ENCODE measurements at regions not wholly inside any gene's neighbourhood (a gene's known extent, or its start where the extent isn't known, plus 50 kb on each side); places are given as distances from the start of the nearest gene placed in this dataset.

GRCh38 chr1:186757851-186758250, 70.9 kb upstream of the PLA2G4A start:
- Histone ChIP-seq H3K36me3 (replicated peaks in 1 of 2; ENCODE audit: control extremely low read depth in 1 of 2, control insufficient read depth in 1 of 2, extremely low read depth in 1 of 2, insufficient read depth in 2 of 2, low read length in 1 of 2) (no peaks in the 10 kb centered on the region), H3K27ac (ENCODE audit: low read length in 2 of 2) (no peak overlapping the region), H4K20me1 (ENCODE audit: control insufficient read depth, insufficient read depth, low read length, poor library complexity, severe bottlenecking) (no peaks in the 10 kb centered on the region), H3K79me2 (ENCODE audit: control insufficient read depth, insufficient read depth, low read length) (no peaks in the 10 kb centered on the region), H3K4me2 (replicated peaks; ENCODE audit: low read depth, low read length, poor library complexity, severe bottlenecking) (no peak overlapping the region), H3K4me1 (ENCODE audit: control insufficient read depth in 2 of 2, insufficient read depth in 2 of 2, low read length in 2 of 2) (no peaks in the 10 kb centered on the region), H3K27me3 (replicated peaks in 1 of 4; ENCODE audit: control extremely low read depth in 1 of 4, control insufficient read depth in 3 of 4, insufficient read depth in 4 of 4, low read length in 3 of 4) (no peaks in the 10 kb centered on the region), H2AFZ (ENCODE audit: insufficient read depth, low read depth, low read length, poor library complexity, severe bottlenecking) (no peak overlapping the region), H3K9me3 (ENCODE audit: control extremely low read depth in 1 of 3, control insufficient read depth in 2 of 3, insufficient read depth in 1 of 3, low read length in 2 of 3) (no peaks in the 10 kb centered on the region), H3K9ac (ENCODE audit: low read length) (no peak overlapping the region), H3K4me3 (ENCODE audit: control extremely low read depth in 1 of 5, extremely low read depth in 1 of 5, insufficient read depth in 1 of 5, low read depth in 2 of 5, low read length in 4 of 5) (no peak overlapping the region)
- Mint-ChIP-seq H3K4me3 (no peak overlapping the region), H3K4me1 (no peaks in the 10 kb centered on the region), H3K9me3 (ENCODE audit: insufficient read depth) (peaks cover 3% of the 10 kb centered on the region), H3K27ac (no peak overlapping the region), H3K27me3 (no peaks in the 10 kb centered on the region)
- intact Hi-C loops (cut with micrococcal nuclease) = no loop called here
- WGBS (ENCODE audit: insufficient coverage) = no CpG with 5 or more reads among the region's 4 CpGs
- ATAC-seq (ENCODE audit: low read depth) (no peak), DNase-seq (no peak)
- CTCF ChIA-PET = interaction anchor here (1.3 kb wide), 1 partner anchor 35 kb away, joined by 3 read pairs; no protein-coding TSS in a partner anchor
- TF ChIP-seq EZH2 (IDR thresholded peaks at IDR 0.05; ENCODE audit: borderline replicate concordance, insufficient read depth, low read depth, low read length, poor library complexity, severe bottlenecking) (no peak), CTCF (IDR thresholded peaks at IDR 0.05) (no peak)
- POLR2A ChIA-PET = no interaction called here

- H3K4me1 ChIP-seq (ENCODE audit: control insufficient read depth in 2 of 2, insufficient read depth in 2 of 2, low read length in 2 of 2) = no peaks in the 10 kb centered on the region
- H4K20me1 ChIP-seq (ENCODE audit: control insufficient read depth, insufficient read depth, low read length, poor library complexity, severe bottlenecking) = no peaks in the 10 kb centered on the region
- Mint-ChIP-seq H3K4me1 (no peaks in the 10 kb centered on the region), H3K27ac (no peak overlapping the region), H3K4me3 (no peak overlapping the region), H3K27me3 (no peaks in the 10 kb centered on the region), H3K9me3 (ENCODE audit: insufficient read depth) (no peaks in the 10 kb centered on the region)
- H3K79me2 ChIP-seq (ENCODE audit: control insufficient read depth, insufficient read depth, low read length) = no peaks in the 10 kb centered on the region
- no CpG with 5 or more reads among the region's 3 CpGs for whole genome bisulfite sequencing (ENCODE audit: insufficient coverage)
- no peak overlapping the region for H3K27ac ChIP-seq (ENCODE audit: low read length in 2 of 2)
- H3K27me3 ChIP-seq (replicated peaks in 1 of 4; ENCODE audit: control extremely low read depth in 1 of 4, control insufficient read depth in 3 of 4, insufficient read depth in 4 of 4, low read length in 3 of 4) = no peaks in the 10 kb centered on the region
- ATAC-seq (ENCODE audit: low read depth) (no peak), DNase-seq (no peak)
- H3K9ac ChIP-seq (ENCODE audit: low read length) = no peak overlapping the region
- intact Hi-C loops (cut with micrococcal nuclease) = no loop called here
- ChIA-PET CTCF (no interaction called here), POLR2A (no interaction called here)
- H3K36me3 ChIP-seq (replicated peaks in 1 of 2; ENCODE audit: control extremely low read depth in 1 of 2, control insufficient read depth in 1 of 2, extremely low read depth in 1 of 2, insufficient read depth in 2 of 2, low read length in 1 of 2) = no peaks in the 10 kb centered on the region
- no peaks in the 10 kb centered on the region for H3K9me3 ChIP-seq (ENCODE audit: control extremely low read depth in 1 of 3, control insufficient read depth in 2 of 3, insufficient read depth in 1 of 3, low read length in 2 of 3)
- no peak for TF ChIP-seq EZH2 (IDR thresholded peaks at IDR 0.05; ENCODE audit: borderline replicate concordance, insufficient read depth, low read depth, low read length, poor library complexity, severe bottlenecking)
- H3K4me3 ChIP-seq (ENCODE audit: control extremely low read depth in 1 of 5, extremely low read depth in 1 of 5, insufficient read depth in 1 of 5, low read depth in 2 of 5, low read length in 4 of 5) = no peak overlapping the region
- H3K4me2 ChIP-seq (replicated peaks; ENCODE audit: low read depth, low read length, poor library complexity, severe bottlenecking) = no peak overlapping the region
- no peak overlapping the region for H2AFZ ChIP-seq (ENCODE audit: insufficient read depth, low read depth, low read length, poor library complexity, severe bottlenecking)
These were observed 74.1 kb upstream of the PLA2G4A start for GRCh38 chr1:186754542-186755145.

Measured in B cell (primary cell).